Endodermal cell (in vitro differentiated cells): ENCODE measurements at regions not wholly inside any gene's neighbourhood (a gene's known extent, or its start where the extent isn't known, plus 50 kb on each side); places are given as distances from the start of the nearest gene placed in this dataset.

Source experiments
- DNase-seq: peaks from one replicate; pipeline ENCODE4 v3.0.0-alpha.2; 2017
- H3K27ac ChIP-seq: 2 replicates; pipeline ENCODE4 v1.5.1; 2013; ENCODE audit warnings: mild to moderate bottlenecking, low read depth, low read length, moderate library complexity
- H3K27me3 ChIP-seq: 2 replicates; pipeline ENCODE4 v1.6.1; 2013; ENCODE audit warnings: mild to moderate bottlenecking, low read length, moderate library complexity; ENCODE audit not compliant: insufficient read depth, control insufficient read depth, poor library complexity, severe bottlenecking
- H3K36me3 ChIP-seq: 2 replicates; pipeline ENCODE4 v1.7.0; 2013; ENCODE audit warnings: mild to moderate bottlenecking, low read length, moderate library complexity; ENCODE audit not compliant: control insufficient read depth, insufficient read depth
- H3K4me1 ChIP-seq: one replicate; pipeline ENCODE4 v1.7.0; 2013; ENCODE audit warnings: low read length; ENCODE audit not compliant: control insufficient read depth, insufficient read depth
- H3K4me3 ChIP-seq: 2 replicates; pipeline ENCODE4 v1.5.1; 2013; ENCODE audit warnings: mild to moderate bottlenecking, low read length, moderate library complexity
- H3K9ac ChIP-seq: 2 replicates; pipeline ENCODE4 v1.6.1; 2013; ENCODE audit warnings: mild to moderate bottlenecking, low read length, moderate library complexity; ENCODE audit not compliant: poor library complexity, severe bottlenecking; ENCODE audit errors: extremely low read depth
- H3K9me3 ChIP-seq: 2 replicates; pipeline ENCODE4 v1.6.1; 2013; ENCODE audit warnings: mild to moderate bottlenecking, low read length, moderate library complexity; ENCODE audit not compliant: control insufficient read depth
- H3K27ac Mint-ChIP-seq: 2 replicates; pipeline ENCODE4 v1.8.0; 2020; ENCODE audit warnings: mixed read lengths
- H3K27me3 Mint-ChIP-seq: 2 replicates; pipeline ENCODE4 v1.8.0; 2021; ENCODE audit warnings: mild to moderate bottlenecking, mixed read lengths; ENCODE audit not compliant: insufficient read depth
- H3K36me3 Mint-ChIP-seq: 2 replicates; pipeline ENCODE4 v1.8.0; 2020; ENCODE audit warnings: low read depth, mixed read lengths
- H3K4me1 Mint-ChIP-seq: 2 replicates; pipeline ENCODE4 v1.8.0; 2020; ENCODE audit warnings: mixed read lengths
- H3K4me3 Mint-ChIP-seq: 2 replicates; pipeline ENCODE4 v1.8.0; 2020; ENCODE audit warnings: mild to moderate bottlenecking, moderate library complexity, mixed read lengths
- H3K9me3 Mint-ChIP-seq: 2 replicates; pipeline ENCODE4 v1.8.0; 2020; ENCODE audit warnings: mild to moderate bottlenecking, mixed read lengths
- CTCF ChIP-seq: fragments of 200-600 bp; sonication (generic); conservative IDR thresholded peaks from 2 replicates; pipeline ENCODE4 v1.5.0; 2021; ENCODE audit warnings: antibody characterized with exemption, mild to moderate bottlenecking
- WGBS, 2 experiments: methylation state at CpG; one replicate each; pipeline versions ENCODE4 v1.1.5 to v1.1.7; 2013; ENCODE audit warnings: missing lambda C conversion rate in 2 of 2, mixed read lengths in 1 of 2; ENCODE audit not compliant: insufficient coverage in 1 of 2, insufficient read length in 1 of 2; 5-methylcytosine and 5-hydroxymethylcytosine counted together

DNA sequence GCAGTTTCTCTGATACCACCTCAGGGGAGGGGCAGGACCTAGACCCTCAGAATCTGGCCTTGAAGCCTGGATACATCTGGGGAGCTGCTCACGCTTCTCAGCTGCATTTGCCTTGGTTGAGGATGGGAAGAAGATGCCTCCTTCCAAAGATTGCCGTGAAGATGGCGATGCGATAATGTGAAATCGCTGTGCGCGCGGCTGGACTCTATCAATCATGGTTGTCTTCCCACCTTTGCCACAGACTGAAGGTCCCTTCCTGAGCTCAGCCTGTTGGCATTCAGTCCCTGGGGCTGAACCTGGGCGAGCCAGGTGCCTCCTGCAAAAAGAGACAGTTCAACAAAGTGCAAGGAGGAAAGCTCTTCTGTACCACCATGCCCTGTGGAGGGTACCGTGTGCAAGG is 114.4 kb upstream of the SLC45A1 start:
- peaks cover 5% of the 10 kb centered on the region for H3K27me3 Mint-ChIP-seq
- 93 to 96% methylated on average over 10 of the region's 10 CpGs for WGBS, 2 experiments
- H3K4me1 Mint-ChIP-seq: peaks cover 18% of the 10 kb centered on the region
- Histone ChIP-seq H3K9me3 (no peaks in the 10 kb centered on the region), H3K4me1 (no peaks in the 10 kb centered on the region), H3K4me3 (no peak overlapping the region), H3K27me3 (no peaks in the 10 kb centered on the region), H3K9ac (no peak overlapping the region), H3K27ac (no peak overlapping the region), H3K36me3 (no peaks in the 10 kb centered on the region)
- H3K9me3 Mint-ChIP-seq: no peaks in the 10 kb centered on the region
- H3K4me3 Mint-ChIP-seq: no peak overlapping the region
- no peak overlapping the region for H3K27ac Mint-ChIP-seq
- no peak for TF ChIP-seq CTCF
- no peaks in the 10 kb centered on the region for H3K36me3 Mint-ChIP-seq
- DNase-seq: no peak

DNA sequence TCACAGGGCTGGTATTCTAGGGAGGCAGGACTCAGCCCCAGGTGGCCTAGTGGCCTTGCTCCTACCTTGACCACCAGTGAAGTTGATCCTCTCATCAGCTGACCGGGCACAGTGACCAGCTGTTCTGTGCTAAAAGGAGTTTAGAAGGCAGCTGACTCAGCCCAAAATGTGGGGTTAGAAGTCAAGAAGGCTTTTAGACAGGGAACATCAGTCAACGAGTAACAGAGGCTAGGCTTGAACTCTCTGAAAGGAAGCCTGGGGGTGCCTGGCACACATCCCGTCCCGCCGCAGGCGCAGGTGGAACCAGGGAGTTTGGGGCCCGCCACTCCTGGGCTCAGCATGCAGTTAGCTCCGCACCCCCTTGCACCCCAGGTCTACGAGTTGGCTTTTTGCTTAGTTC is 114.9 kb upstream of the SLC45A1 start:
- no peak for TF ChIP-seq CTCF
- 94 to 96% methylated on average over 8 to 9 of the region's 9 CpGs for WGBS, 2 experiments
- Mint-ChIP-seq H3K4me1 (peaks cover 18% of the 10 kb centered on the region), H3K27ac (no peak overlapping the region), H3K36me3 (no peaks in the 10 kb centered on the region), H3K27me3 (peaks cover 4% of the 10 kb centered on the region), H3K4me3 (no peak overlapping the region), H3K9me3 (no peaks in the 10 kb centered on the region)
- Histone ChIP-seq H3K9me3 (no peaks in the 10 kb centered on the region), H3K4me3 (no peak overlapping the region), H3K4me1 (no peaks in the 10 kb centered on the region), H3K27me3 (no peaks in the 10 kb centered on the region), H3K27ac (no peak overlapping the region), H3K9ac (no peak overlapping the region), H3K36me3 (no peaks in the 10 kb centered on the region)
- DNase-seq: no peak

DNA sequence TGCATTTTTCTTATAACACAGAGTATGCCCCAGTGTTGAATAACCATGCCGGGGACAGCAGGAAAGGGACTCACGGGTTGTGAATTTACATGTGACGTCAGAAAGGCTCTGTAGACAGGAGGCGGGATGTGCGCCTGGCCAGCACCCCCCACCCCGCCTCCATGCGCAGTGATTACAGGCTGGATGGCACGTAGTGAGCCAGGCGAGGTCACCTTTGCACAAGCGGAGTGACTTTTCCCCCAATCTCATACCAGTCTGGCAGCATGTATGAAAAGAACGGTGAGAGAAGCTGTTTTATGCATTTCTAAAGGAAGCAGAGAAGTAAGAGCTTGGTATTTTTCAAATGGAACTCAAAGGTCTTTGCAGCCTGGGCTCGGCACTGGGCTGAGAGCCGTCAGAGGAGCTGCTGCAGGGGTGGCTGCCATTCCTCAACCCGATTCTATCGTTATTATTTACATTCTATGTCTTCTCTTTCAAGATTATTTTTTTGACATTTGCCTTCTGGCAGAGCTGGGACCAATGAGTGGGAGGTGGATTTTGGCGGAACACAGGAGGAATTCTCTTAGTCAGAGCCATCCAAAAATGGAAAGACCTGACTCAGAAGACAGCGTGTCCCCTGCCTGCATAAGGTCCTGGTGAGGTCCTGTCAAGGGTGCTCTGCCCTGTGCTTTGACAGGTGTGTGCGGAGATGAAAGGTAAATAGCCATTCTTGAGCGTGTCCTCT is 115.6 kb upstream of the SLC45A1 start:
- Mint-ChIP-seq H3K36me3 (no peaks in the 10 kb centered on the region), H3K9me3 (no peaks in the 10 kb centered on the region), H3K4me3 (no peak overlapping the region), H3K27me3 (peaks cover 4% of the 10 kb centered on the region), H3K27ac (no peak overlapping the region), H3K4me1 (peaks cover 22% of the 10 kb centered on the region)
- no peak for TF ChIP-seq CTCF
- 86 to 89% methylated on average over 15 to 19 of the region's 19 CpGs for WGBS, 2 experiments
- H3K9me3 ChIP-seq: no peaks in the 10 kb centered on the region
- no peaks in the 10 kb centered on the region for H3K4me1 ChIP-seq
- no peak overlapping the region for H3K9ac ChIP-seq
- no peak overlapping the region for H3K27ac ChIP-seq
- H3K27me3 ChIP-seq: no peaks in the 10 kb centered on the region
- H3K4me3 ChIP-seq: no peak overlapping the region
- no peak for DNase-seq
- H3K36me3 ChIP-seq: no peaks in the 10 kb centered on the region
